GM10248 (cell line): ENCODE measurements at regions not wholly inside any gene's neighbourhood (a gene's known extent, or its start where the extent isn't known, plus 50 kb on each side); places are given as distances from the start of the nearest gene placed in this dataset.

Experiments
- CTCF ChIA-PET: fragments of 300-600 bp; sonication (Branson Sonifier 250); formaldehyde crosslinking; extraction: SDS; loops from one replicate; lab custom pipeline; 2021; ENCODE audit warnings: antibody characterized with exemption; lab: Yijun Ruan, JAX
- POLR2A ChIA-PET: fragments of 350-650 bp; sonication (Branson Sonifier 250); formaldehyde crosslinking; extraction: SDS; loops from one replicate; lab custom pipeline; 2020; ENCODE audit warnings: antibody characterized with exemption; lab: Yijun Ruan, JAX
- DNase-seq: peaks from one replicate; pipeline ENCODE4 v3.0.0; 2012; ENCODE audit errors: extremely low spot score
- CTCF ChIP-seq: IDR thresholded peaks from 2 replicates; pipeline ENCODE4 v1.5.1; 2012; ENCODE audit warnings: mild to moderate bottlenecking, low read depth; ENCODE audit errors: extremely low read depth, missing control alignments, control extremely low read depth

GRCh38 chr13:111506125-111506524 lies 185.7 kb downstream of the TEX29 start:
- no peak for TF ChIP-seq CTCF
- DNase-seq = no peak
- CTCF ChIA-PET = no interaction called here
- POLR2A ChIA-PET = no interaction called here

DNA sequence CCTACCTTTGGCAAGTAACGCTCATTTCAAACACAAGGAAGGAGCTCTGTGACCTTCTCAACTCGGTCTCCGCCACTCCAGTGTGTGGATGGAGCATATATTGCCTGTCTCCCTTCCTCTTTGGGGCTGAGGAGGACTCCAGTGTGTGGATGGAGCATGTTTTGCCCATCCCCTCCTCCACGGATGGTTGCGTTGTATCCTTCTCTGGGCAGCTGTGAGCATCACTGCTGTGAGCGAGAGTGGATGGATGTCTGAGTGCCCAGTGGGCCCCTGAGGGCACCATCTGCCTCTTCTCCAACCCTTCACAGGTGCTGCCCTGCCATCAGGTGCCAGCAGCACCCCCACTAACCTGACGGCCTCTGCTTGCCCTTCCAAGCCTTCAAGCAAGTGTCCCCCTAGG lies 186.2 kb downstream of the TEX29 start:
- ChIA-PET CTCF (no interaction called here), POLR2A (no interaction called here)
- no peak for DNase-seq
- TF ChIP-seq CTCF = no peak

DNA sequence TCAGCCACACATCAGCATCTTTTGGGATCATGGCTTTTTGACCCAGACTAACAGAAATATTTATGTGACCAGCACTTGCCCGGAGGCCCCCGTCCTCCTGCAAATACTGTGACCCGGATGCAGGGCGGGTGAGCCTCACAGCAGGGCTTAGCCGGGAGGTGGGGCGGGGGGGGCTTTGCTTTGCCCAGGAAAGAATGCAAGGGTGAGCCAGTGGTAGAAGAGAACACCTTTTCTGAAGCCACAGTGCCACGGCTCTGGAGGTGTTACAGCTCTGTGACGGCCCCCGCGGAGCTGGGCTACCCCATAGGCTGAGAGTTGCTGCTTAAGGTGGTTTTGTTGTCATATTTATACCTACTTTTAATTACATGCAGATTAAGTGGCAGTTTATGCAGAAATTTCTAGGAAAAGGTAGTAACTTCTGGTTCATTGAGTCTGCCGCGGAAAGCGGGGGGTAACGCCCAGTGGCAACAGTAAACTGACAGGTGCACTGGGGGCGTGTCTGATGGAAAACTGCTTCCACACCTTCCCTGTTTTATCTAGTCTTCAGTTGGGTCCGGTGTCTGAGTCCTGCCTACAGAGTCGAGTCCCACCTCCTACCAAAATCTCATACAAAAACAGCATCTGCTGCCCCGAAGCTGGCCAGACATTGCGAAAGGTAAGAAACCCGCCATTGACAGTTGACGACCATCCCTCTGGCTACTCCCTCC lies 187.9 kb downstream of the TEX29 start:
- no peak for DNase-seq
- POLR2A ChIA-PET = no interaction called here
- CTCF ChIA-PET = no interaction called here
- no peak for TF ChIP-seq CTCF

- DNase-seq = no peak
- ChIA-PET POLR2A (no interaction called here), CTCF (no interaction called here)
- TF ChIP-seq CTCF = no peak
Measured at GRCh38 chr13:111508902-111509509, 188.6 kb downstream of the TEX29 start.

GRCh38 chr13:111510502-111511218 lies 190.2 kb downstream of the TEX29 start:
- DNase-seq = no peak
- CTCF ChIA-PET = no interaction called here
- POLR2A ChIA-PET = no interaction called here
- no peak for TF ChIP-seq CTCF

DNA sequence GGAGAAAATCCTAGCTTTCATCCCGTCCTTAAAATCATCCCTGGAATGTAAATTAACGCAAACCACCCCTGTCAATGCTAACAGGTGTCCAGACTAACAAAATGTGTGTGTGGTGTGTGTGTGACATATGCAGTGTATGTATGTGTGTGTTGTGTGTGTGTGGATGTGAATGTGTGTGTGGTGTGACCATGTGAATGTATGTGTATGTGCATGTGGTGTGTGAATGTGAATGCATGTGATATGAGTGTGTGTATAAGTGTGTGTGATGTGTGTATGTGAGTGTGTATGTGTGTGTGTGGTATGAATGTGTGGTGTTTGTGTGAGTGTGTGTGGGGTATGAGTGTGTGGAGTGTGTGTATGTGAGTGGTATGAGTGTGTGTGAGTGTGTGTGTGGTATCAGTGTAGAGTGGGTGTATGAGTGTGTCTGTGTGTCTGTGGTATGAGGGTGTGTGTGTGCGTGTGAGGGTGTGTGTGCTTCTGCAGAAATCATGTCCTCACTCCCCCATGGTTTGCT lies 190.8 kb downstream of the TEX29 start:
- POLR2A ChIA-PET = no interaction called here
- CTCF ChIA-PET = no interaction called here
- no peak for DNase-seq
- no peak for TF ChIP-seq CTCF
